HS-27A (cell line): ENCODE measurements at regions not wholly inside any gene's neighbourhood (a gene's known extent, or its start where the extent isn't known, plus 50 kb on each side); places are given as distances from the start of the nearest gene placed in this dataset.
"Not testable (repeated sequence)": the region's sequence is repeated elsewhere in the genome, so short reads cannot be mapped to it uniquely, and the experiment has no call there.

Experiments used
- DNase-seq: peaks from one replicate; pipeline ENCODE4 v3.0.0-alpha.2; 2012; ENCODE audit warnings: low read depth, missing footprints

DNA sequence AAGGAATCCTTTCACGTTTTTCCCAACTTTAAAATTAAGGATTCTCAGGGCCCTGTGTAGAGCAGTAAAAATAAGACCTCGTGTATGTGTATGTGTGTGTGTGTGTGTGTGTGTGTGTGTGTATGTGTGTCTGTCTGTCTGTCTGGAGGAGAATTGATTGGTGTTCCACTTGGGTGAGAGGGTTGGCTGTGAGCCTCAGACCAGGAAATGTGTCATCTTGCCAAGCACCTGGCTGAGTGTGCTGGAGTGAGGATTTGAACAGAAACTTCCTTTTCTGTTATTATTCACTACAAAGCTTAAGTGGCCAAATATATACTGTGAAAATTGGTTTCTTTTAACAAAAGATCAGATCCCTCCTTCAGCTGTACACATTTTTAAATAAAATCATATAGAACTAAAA is 103.6 kb upstream of the NUDT6 start:
- not testable (repeated sequence) for DNase-seq

DNA sequence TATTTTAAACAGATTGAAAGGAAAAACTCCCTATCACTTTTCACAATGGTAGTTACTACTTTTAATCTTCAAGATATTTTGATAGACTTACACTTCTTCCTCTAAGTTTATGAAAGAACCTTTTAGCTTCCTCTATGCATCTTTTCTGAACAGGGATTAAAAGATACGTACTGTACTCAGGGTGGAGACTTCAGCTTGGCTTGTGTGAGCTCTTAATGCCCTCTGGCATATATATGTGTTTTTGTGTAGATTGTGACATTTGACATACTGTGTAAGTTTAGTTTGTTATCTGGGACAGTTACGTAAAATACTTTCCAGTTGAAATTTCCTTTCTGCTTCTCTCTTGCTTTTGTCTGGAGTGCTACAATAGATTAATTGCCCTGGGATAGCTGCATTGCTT is 109.3 kb upstream of the NUDT6 start:
- DNase-seq, result no peak

DNA sequence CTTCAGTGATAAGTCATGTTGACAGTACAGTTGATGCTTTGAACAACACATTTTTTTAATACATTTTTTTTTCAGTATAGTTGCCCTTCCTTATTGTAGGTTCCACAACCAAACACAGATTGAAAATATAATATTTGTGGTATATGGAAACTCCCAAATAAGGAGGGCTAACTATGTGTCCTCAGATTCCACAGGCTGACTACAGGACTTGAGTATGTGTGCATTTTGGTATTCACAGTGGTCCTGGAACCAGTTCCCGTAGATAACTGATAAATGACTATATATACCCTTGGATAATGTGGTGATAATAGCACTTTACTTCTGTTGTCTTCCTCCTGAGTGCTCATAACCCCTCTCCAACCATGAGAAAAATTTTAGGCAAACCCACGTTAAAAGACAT is 111.6 kb upstream of the NUDT6 start:
- DNase-seq, result no peak

- no peak for DNase-seq
Observed at GRCh38 chr4:123035239-123035638, 112.8 kb upstream of the NUDT6 start.

- no peak for DNase-seq
Observed at GRCh38 chr4:123037804-123038203, 115.4 kb upstream of the NUDT6 start.

- DNase-seq, result no peak
Observed at GRCh38 chr4:123042095-123042494, 119.7 kb upstream of the NUDT6 start.

DNA sequence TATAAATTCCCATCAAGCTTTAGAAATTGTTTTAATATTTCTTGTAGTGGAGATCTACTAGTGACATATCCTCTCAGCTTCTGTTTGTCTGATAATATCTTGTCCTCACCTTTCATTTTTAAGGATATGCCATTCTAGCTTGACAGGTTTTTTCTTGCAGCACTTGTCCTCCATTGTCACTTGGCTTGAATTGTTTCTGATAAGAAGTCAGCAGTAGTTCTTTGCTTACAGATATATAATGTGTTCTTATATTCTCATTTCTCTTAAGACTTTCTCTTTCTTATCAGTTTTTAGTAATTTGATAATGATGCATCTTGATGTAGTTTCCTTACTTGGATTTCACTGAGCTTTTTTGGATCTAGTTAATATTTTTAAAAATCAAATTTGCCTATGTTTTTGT is 120.6 kb upstream of the NUDT6 start:
- DNase-seq, result no peak

DNA sequence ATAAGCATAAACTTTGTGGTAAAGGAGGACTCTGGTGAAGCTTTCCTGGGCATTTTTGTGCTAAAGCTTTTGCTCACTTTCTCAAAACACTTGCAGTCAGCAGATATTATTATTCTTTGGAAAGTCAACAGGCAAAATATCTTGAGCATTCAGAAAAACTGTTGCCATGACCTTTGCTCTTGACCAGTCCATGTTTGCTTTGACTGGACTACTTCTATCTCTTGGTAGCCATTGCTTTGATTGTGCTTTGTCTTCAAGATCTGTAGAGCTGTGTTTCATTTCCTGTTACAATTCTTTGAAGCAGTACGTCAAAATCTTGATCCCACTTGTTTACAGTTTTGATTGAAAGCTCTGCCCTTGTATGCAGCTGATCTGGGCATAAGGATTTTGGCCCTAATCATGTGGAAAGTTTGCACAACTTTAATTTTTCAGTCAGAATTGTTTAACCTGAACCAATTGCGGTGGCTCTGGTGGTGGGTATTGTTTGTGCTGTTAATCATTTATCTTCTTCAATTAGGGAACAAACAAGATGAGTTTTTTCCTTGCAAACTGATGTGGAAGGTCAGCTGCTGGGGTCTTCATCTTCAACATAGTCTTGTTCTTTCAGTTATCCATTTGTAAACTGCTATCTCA is 121.5 kb upstream of the NUDT6 start:
- no peak for DNase-seq

DNA sequence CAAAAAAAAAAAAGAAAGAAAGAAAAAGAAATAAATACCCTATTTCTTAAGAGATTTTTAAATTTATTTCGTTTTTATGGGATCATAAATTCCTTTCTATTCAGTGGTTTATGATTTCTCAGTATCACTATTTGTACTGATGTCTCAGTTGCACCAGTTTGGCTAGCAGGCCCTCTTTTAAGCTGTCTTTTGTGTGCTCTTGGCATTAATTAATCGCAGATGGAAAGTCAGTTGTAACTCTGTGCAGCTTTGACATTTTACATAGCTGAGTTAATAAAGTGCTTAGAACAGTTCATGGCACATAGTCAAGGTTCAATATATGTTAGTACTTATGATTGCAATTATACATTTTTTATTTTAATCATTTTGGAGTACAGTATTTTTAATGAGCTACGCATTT is 123.7 kb upstream of the NUDT6 start:
- no peak for DNase-seq

DNA sequence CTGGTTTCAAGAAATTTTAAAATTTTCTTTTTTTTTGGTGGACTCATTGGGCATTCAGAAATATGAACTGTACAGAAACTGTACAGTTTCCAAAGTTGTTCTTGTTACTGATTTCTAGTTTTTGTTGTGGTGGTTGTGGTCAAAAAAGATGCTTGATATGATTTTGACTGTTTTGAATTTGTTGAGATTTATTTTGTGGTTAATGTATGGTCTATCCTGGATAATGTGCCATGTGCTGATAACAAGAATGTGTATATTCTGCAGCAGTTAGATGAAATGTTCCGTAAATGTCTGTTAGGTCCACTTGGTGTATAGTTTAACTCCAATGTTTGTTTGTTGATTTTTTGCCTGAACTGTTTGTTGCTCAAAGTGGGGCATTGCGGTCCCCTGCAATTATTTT is 127.6 kb upstream of the NUDT6 start:
- no peak for DNase-seq

DNA sequence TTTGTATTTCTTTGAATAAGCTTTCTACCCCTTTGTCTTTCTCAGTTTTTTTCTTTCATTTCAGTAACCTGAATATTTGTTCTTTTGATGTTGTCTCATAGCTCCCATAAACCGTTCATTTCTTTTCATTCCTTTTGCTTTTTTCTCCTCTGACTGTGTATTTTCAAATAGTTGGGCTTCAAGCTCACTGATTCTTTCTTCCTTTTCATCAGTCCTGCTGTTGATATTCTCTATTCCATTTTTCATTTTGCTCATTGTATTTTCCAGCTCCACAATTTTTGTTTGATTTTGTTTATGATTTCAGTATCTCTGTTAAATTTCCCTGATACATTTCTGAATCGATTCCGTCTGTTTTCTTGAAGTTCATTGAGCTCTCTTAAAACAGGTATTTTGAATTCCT is 129.6 kb upstream of the NUDT6 start:
- no peak for DNase-seq

DNA sequence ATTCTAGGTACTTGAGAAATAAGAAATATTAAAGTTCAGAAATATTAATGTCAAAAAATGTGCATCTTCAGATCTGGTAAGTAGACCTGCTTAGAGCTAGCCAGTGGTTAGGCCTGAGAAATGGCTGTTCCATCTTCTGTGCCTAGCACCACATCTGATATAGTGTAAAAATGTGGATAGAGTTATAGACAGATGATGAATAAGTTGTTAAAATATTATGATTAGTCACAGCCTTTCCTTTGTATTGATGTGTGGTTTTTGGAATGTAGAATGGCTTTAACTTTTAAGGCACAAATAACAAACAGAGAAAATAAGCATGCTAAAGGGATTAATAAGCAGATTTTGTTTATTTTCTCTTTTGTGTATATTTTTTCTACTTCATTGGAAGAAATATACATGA is 133.5 kb upstream of the NUDT6 start:
- DNase-seq, result no peak

GRCh38 chr4:123060039-123060770 is 137.8 kb upstream of the NUDT6 start:
- no peak for DNase-seq

GRCh38 chr4:123064390-123064789 is 142.0 kb upstream of the NUDT6 start:
- DNase-seq, result no peak

DNA sequence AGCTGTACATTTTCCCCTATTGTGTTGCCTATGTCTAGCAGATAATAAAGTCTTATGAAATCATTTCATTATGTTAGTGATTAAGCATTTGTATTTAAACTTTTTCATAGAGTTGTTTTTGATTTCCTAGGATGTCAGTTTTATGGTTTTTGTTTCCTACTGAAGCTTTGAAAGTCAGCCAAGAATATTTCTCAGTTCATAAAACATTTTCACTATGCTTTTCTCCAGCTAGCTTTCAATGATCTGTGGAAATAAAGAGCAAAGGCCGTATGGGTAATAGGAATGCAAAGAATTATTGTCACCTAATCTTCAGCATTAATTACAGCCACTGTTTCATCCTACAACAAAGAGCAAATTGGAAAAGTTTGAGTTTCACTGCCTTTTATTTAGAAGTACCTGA is 145.7 kb upstream of the NUDT6 start:
- DNase-seq, result no peak

- no peak for DNase-seq
Observed at GRCh38 chr4:123072060-123072459, 149.7 kb upstream of the NUDT6 start.

GRCh38 chr4:123073650-123074049 is 151.3 kb upstream of the NUDT6 start:
- no peak for DNase-seq

- DNase-seq, result no peak
Observed at GRCh38 chr4:123077330-123077729, 154.9 kb upstream of the NUDT6 start.

DNA sequence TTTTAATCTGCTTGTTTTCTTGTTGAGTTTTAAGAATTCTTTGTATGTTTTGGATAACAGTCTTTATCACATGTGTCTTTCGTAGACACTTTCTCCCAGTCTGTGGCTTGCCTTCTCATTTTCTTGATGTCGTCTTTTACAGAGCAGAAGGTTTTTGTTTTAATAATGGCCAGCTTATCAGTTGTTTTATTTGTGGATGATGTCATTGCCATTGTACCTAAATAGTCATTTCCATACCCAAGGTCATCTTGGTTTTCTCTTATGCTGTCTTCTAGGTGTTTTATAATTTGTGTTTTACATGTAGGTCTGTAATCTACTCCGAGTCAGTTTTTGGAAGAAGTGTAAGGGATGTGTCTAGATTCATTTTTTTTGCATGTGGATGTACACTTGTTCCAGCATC is 159.6 kb upstream of the NUDT6 start:
- no peak for DNase-seq

GRCh38 chr4:123083646-123084045 is 161.2 kb upstream of the NUDT6 start:
- no peak for DNase-seq

GRCh38 chr4:123088501-123088900 is 166.1 kb upstream of the NUDT6 start:
- DNase-seq, result no peak

DNA sequence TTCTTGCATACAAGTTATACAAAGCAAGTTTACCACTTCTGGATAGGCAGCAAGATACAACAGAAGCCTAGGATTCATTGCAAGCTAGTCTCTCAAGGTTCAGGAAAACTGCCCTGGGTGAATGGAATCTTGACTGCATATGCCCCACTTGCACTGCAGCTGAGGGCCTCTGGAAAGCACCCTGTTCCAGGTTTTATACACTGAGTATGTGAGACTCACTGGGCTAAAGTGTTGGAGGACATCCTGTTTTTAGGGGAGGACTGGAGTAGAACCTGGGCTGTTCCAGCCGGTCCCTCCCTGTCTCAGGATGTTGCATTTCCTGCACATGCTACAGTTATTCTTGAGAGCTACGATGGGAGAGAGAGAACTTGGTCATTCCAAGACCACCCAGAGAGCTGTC is 168.5 kb upstream of the NUDT6 start:
- DNase-seq, result no peak

DNA sequence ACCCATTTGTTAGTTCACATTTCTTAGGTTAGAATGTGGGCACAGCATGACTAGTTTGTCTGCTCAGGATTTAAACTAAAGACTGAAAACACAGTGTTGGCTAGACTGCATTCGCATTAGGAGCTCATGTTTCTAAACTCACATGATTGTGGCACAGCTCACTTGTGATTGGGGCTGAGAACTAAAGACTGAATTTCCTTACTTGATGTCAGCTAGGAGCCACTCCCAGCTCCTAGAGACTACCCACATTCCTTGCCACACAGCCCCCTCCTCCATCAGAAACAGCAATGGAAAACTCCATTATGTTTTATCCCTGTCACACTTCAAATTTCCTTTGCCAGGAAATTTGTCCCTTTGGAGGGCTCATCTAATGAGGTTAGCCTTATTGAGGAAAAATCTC is 170.2 kb upstream of the NUDT6 start:
- no peak for DNase-seq

GRCh38 chr4:123093236-123093635 is 170.8 kb upstream of the NUDT6 start:
- DNase-seq, result no peak
